GM12872 (cell line): ENCODE measurements at regions not wholly inside any gene's neighbourhood (a gene's known extent, or its start where the extent isn't known, plus 50 kb on each side); places are given as distances from the start of the nearest gene placed in this dataset.

Experiments
- TF ChIP-seq, protein P1 (sequence below): IDR thresholded peaks from 3 replicates; pipeline ENCODE4 v1.5.1; 2011; ENCODE audit warnings: low read depth, mild to moderate bottlenecking, low read length, moderate library complexity; ENCODE audit not compliant: insufficient read depth

DNA sequence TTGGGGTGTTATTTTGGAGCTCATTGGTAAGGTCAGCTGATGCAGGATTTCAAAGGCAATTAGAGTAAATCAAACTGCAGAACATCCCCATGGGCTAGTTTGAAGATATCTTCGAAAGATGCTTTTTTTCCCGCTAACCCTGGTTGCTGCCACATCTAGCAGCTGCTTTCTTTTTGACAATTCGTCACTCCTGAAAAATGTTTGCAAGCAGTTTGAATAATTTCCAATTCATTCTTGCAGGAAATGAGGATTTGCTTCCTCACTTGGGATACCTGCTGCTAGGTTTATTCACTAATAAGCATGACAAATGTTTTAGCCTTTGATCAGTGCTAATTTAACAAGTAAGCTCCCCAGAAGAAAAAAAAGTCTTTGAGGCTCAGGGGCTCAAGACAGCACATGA, 649.6 kb upstream of the RORB start:
- TF ChIP-seq, protein P1, sequence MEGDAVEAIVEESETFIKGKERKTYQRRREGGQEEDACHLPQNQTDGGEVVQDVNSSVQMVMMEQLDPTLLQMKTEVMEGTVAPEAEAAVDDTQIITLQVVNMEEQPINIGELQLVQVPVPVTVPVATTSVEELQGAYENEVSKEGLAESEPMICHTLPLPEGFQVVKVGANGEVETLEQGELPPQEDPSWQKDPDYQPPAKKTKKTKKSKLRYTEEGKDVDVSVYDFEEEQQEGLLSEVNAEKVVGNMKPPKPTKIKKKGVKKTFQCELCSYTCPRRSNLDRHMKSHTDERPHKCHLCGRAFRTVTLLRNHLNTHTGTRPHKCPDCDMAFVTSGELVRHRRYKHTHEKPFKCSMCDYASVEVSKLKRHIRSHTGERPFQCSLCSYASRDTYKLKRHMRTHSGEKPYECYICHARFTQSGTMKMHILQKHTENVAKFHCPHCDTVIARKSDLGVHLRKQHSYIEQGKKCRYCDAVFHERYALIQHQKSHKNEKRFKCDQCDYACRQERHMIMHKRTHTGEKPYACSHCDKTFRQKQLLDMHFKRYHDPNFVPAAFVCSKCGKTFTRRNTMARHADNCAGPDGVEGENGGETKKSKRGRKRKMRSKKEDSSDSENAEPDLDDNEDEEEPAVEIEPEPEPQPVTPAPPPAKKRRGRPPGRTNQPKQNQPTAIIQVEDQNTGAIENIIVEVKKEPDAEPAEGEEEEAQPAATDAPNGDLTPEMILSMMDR = no peak

DNA sequence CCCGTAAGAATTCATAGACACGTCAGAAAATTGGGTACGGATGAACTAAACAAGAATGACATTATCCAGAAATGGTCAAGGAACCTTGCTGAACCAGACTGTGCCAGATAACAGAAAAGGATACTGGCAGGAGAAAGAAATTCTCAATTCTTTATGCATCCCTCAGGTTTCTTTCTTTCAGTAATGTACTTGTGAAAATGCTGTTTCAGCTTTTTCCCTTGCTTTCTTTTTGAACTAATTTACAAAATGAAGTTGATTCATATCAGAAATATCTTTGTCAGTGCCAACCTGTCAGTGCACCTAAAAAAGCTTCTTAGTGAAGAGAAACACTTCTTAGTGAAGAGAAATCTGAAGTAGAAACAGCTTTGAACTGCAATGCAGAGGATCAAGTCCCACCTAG, 643.6 kb upstream of the RORB start:
- TF ChIP-seq, protein P1 = no peak

DNA sequence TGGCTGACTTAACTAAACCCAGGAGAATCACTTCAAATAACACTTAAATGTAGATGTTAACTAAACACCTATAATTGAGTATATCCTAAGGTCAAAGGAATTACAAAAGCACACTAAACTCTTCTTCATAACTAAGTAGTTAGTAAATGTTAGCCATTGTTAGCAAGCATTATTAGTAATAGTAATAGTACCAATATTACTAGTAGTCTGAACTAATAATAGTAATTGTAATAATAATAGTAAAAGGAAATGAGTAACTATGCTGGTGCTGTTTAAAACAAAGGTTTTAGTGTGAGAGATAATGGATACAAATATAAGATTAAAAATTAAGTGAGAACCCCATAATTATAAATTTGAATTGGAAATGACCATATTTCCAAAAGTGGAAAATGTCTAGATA, 641.9 kb upstream of the RORB start:
- TF ChIP-seq, protein P1 = no peak

DNA sequence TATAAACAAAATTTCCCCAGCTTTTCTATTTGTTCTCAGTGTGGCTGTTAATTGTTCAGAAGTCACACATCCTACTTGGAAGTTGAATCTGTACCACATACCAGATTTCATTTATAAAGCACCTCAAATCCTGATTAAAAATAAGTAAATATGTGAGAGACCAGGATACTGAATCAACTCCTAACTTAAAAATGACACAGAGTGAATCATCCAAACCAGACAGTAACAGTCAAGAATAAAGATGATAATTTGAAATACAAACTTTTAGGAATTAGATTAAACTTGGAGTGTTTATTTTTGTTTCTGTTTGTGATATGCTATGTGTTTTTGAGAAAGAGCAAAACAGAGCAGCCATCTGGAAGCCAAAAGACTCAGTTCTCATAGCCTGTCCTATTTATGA, 633.2 kb upstream of the RORB start:
- TF ChIP-seq, protein P1 = no peak

DNA sequence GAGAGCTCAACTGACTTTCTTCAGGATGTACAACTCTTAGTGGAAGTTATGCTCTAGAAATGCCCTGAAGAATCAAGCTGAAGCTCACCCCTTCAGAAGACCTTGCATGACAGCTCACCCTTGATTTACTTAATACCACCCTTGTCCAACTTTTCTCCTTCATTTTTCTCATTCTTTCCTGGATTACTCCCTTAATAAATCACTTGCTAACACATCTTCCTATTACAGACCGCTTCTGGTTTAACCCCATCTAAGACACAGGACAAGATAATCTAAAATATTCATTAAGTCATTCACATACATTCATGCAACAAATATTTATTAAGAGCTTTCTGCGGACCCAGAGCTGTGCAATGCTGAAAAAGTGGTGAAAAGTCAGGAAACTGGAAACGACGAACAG, 630.7 kb upstream of the RORB start:
- TF ChIP-seq, protein P1 = no peak

DNA sequence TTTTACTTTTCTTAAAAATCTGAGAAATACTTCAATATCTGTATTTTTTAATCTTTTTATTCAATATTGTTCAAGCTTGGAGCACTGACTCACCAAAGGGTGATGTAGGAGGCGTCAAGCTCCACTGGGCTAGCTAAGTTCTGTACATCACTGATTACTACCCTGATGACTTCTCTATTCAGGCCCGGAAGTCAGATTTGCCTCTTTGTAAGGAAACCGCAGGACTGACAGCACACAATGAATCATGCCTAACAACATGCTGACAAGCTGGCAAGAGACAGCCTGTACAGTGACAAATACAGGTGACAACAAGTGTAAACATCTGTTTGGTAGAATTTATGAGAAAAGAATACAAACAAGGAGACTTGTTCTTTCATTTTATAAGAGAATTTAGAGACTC, 627.9 kb upstream of the RORB start:
- TF ChIP-seq, protein P1 = no peak

DNA sequence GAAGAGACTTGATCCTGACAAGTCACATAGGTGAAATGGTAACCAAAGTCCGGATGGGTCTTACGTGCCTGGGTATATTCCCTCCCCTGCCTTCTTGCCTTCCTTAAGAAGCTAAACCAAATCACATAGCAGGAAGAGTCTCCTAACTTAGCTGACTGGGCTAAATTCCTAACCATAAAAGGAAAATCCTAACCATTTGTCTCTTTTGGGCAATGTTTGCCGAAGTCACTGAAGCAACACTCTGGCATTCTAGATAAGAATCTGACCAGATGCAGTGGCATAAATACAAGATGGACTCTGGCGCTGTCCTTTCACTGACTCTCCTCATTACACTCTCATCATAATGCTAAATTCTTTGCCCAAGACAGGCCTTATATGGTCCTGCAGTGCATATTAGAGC, 625.5 kb upstream of the RORB start:
- TF ChIP-seq, protein P1 = no peak

DNA sequence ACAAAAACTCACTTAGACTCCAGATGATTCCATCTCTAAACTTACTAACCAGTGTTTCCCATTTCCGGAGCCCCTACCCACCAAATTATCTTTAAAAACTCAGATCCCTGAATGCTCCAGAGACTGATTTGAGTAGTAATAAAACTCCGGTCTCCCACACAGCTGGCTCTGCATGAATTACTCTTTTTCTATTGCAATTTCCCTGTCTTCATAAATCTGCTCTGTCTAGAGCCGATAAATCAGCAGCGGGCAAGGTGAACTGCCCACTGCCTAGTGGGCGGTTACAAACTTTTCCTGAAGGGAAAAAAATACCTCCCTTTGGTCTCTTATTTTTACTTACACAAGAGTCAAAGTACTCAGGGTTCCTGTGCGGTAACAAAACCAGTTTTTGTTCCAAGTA, 624.4 kb upstream of the RORB start:
- TF ChIP-seq, protein P1 = no peak
